GM23338 (cell line): ENCODE measurements at regions not wholly inside any gene's neighbourhood (a gene's known extent, or its start where the extent isn't known, plus 50 kb on each side); places are given as distances from the start of the nearest gene placed in this dataset.

ENCODE experiments used
- ATAC-seq: fragments of 200-7000 bp; cut with Tn5 transposase; 3 replicates; pipeline ENCODE4 v1.9.1; 2020
- DNase-seq: peaks from one replicate; pipeline ENCODE4 v3.0.0-alpha.2; 2015; ENCODE audit warnings: low spot score
- H2AFZ ChIP-seq: fragments of 200-600 bp; sonication (generic); 2 replicates; pipeline ENCODE4 v1.8.0; 2016; ENCODE audit warnings: antibody characterized with exemption, mild to moderate bottlenecking, moderate library complexity
- H3F3A ChIP-seq: fragments of 200-600 bp; sonication (generic); replicated peaks from 2 replicates; pipeline ENCODE4 v1.8.0; 2017; ENCODE audit warnings: antibody characterized with exemption, mixed run types, low read depth
- H3K27ac ChIP-seq: fragments of 200-600 bp; sonication (generic); 2 replicates; pipeline ENCODE4 v1.6.1; 2016; ENCODE audit warnings: low read depth
- H3K27me3 ChIP-seq: fragments of 200-600 bp; sonication (generic); 2 replicates; pipeline ENCODE4 v1.8.0; 2016; ENCODE audit warnings: mild to moderate bottlenecking, mixed run types, moderate library complexity; ENCODE audit not compliant: insufficient read depth
- H3K36me3 ChIP-seq: fragments of 200-600 bp; sonication (generic); 2 replicates; pipeline ENCODE4 v1.8.0; 2016; ENCODE audit warnings: mild to moderate bottlenecking; ENCODE audit not compliant: insufficient read depth
- H3K4me1 ChIP-seq: fragments of 200-600 bp; sonication (generic); 2 replicates; pipeline ENCODE4 v1.8.0; 2016; ENCODE audit warnings: mild to moderate bottlenecking, moderate library complexity; ENCODE audit not compliant: insufficient read depth
- H3K4me2 ChIP-seq: fragments of 200-600 bp; sonication (generic); 2 replicates; pipeline ENCODE4 v1.7.1; 2017; ENCODE audit warnings: mixed run types
- H3K4me3 ChIP-seq: fragments of 200-600 bp; sonication (generic); 2 replicates; pipeline ENCODE4 v1.6.1; 2016; ENCODE audit warnings: mixed run types
- H3K79me2 ChIP-seq: fragments of 200-600 bp; sonication (generic); replicated peaks from 2 replicates; pipeline ENCODE4 v1.8.0; 2017; ENCODE audit warnings: mild to moderate bottlenecking; ENCODE audit not compliant: insufficient read depth
- H3K9me2 ChIP-seq: fragments of 200-600 bp; sonication (generic); 2 replicates; pipeline ENCODE4 v1.8.0; 2017; ENCODE audit not compliant: insufficient read depth
- H4K20me1 ChIP-seq: fragments of 200-600 bp; sonication (generic); replicated peaks from 2 replicates; pipeline ENCODE4 v1.8.0; 2017; ENCODE audit warnings: mild to moderate bottlenecking; ENCODE audit not compliant: insufficient read depth
- H3K27ac Mint-ChIP-seq: 2 replicates; pipeline ENCODE4 v1.8.0; 2020; ENCODE audit warnings: inconsistent platforms, mild to moderate bottlenecking, moderate library complexity, mixed read lengths
- H3K27me3 Mint-ChIP-seq: 3 replicates; pipeline ENCODE4 v1.8.0; 2022; ENCODE audit warnings: low read depth, mild to moderate bottlenecking, moderate library complexity, mixed read lengths, inconsistent platforms; ENCODE audit not compliant: insufficient read depth, poor library complexity
- H3K36me3 Mint-ChIP-seq: 3 replicates; pipeline ENCODE4 v1.8.0; 2021; ENCODE audit warnings: low read depth, mild to moderate bottlenecking, inconsistent platforms, moderate library complexity, mixed read lengths
- H3K4me1 Mint-ChIP-seq: 3 replicates; pipeline ENCODE4 v1.8.0; 2020; ENCODE audit warnings: mild to moderate bottlenecking, inconsistent platforms, mixed read lengths
- H3K4me3 Mint-ChIP-seq: 3 replicates; pipeline ENCODE4 v1.8.0; 2021; ENCODE audit warnings: moderate library complexity, mild to moderate bottlenecking, inconsistent platforms, mixed read lengths
- H3K9me3 Mint-ChIP-seq: 3 replicates; pipeline ENCODE4 v1.8.0; 2020; ENCODE audit warnings: moderate library complexity, mild to moderate bottlenecking, inconsistent platforms, mixed read lengths
- CREB1 ChIP-seq: fragments of 250-450 bp; sonication (Bioruptor Pico); IDR thresholded peaks from 2 replicates; pipeline ENCODE4 v1.5.0; 2020; ENCODE audit warnings: low read depth, mild to moderate bottlenecking, moderate library complexity
- CTCF ChIP-seq, 2 experiments: fragments of 200-600 bp in 1 of 2; sonication (generic) in 1 of 2; conservative IDR thresholded peaks; 2 replicates each; pipeline versions ENCODE4 v1.5.1 to v1.6.1; 2016 to 2017; ENCODE audit warnings: antibody characterized with exemption in 2 of 2, low read depth in 2 of 2, mild to moderate bottlenecking in 2 of 2, moderate library complexity in 1 of 2
- ETS1 ChIP-seq: IDR thresholded peaks from 2 replicates; pipeline ENCODE4 v1.6.1; 2016; ENCODE audit warnings: antibody characterized with exemption
- EZH2 ChIP-seq: fragments of 200-600 bp; sonication (generic); IDR thresholded peaks from one replicate; pipeline ENCODE4 v1.8.0; 2017; ENCODE audit warnings: antibody characterized with exemption, mild to moderate bottlenecking, low read depth; ENCODE audit not compliant: unreplicated experiment
- EZH2phosphoT487 ChIP-seq: fragments of 200-600 bp; sonication (generic); IDR thresholded peaks from one replicate; pipeline ENCODE4 v1.8.1; 2018; ENCODE audit warnings: antibody characterized with exemption; ENCODE audit not compliant: unreplicated experiment
- JUNB ChIP-seq: IDR thresholded peaks from one replicate; pipeline ENCODE4 v1.6.1; 2016; ENCODE audit warnings: antibody characterized with exemption; ENCODE audit not compliant: unreplicated experiment
- NANOG ChIP-seq: IDR thresholded peaks from 2 replicates; pipeline ENCODE4 v1.6.1; 2016; ENCODE audit warnings: antibody characterized with exemption, borderline replicate concordance
- POLR2AphosphoS5 ChIP-seq: IDR thresholded peaks from 2 replicates; pipeline ENCODE4 v1.6.1; 2016; ENCODE audit warnings: antibody characterized with exemption, low read depth
- REST ChIP-seq: IDR thresholded peaks from one replicate; pipeline ENCODE4 v1.6.1; 2018; ENCODE audit warnings: antibody characterized with exemption; ENCODE audit not compliant: unreplicated experiment
- STAT1 ChIP-seq: IDR thresholded peaks from one replicate; pipeline ENCODE4 v1.6.1; 2016; ENCODE audit warnings: antibody characterized with exemption; ENCODE audit not compliant: unreplicated experiment
- ZNF114 ChIP-seq: fragments of 250-450 bp; sonication (Bioruptor Pico); IDR thresholded peaks from 2 replicates; pipeline ENCODE4 v1.5.0; 2020; ENCODE audit warnings: mild to moderate bottlenecking, moderate library complexity
- ZNF331 ChIP-seq: fragments of 250-450 bp; sonication (Bioruptor Pico); IDR thresholded peaks from 2 replicates; pipeline ENCODE4 v1.5.0; 2020; ENCODE audit warnings: low read depth, mild to moderate bottlenecking, moderate library complexity
- ZNF462 ChIP-seq: fragments of 250-450 bp; sonication (Bioruptor Pico); IDR thresholded peaks from 2 replicates; pipeline ENCODE4 v1.5.0; 2020; ENCODE audit warnings: mild to moderate bottlenecking, moderate library complexity

- Mint-ChIP-seq H3K27ac (no peak overlapping the region), H3K9me3 (peaks cover 4% of the 10 kb centered on the region; the same call in 2 of the 3 replicates)
Observed at GRCh38 chr15:29476503-29477080, 207.0 kb upstream of the NSMCE3 start.

More at GRCh38 chr15:29476503-29477080, 207.0 kb upstream of the NSMCE3 start:
- Mint-ChIP-seq H3K36me3 (no peaks in the 10 kb centered on the region; the same call in 2 of the 3 replicates), H3K4me3 (no peak overlapping the region), H3K4me1 (peaks cover 19% of the 10 kb centered on the region), H3K27me3 (peaks cover 9% of the 10 kb centered on the region)
- H3K4me3 ChIP-seq: no peak overlapping the region
- H3K79me2 ChIP-seq: no peaks in the 10 kb centered on the region
- H3K9me2 ChIP-seq: no peaks in the 10 kb centered on the region
- no peak for TF ChIP-seq POLR2AphosphoS5
- TF ChIP-seq EZH2phosphoT487: no peak
- no peak for TF ChIP-seq NANOG
- TF ChIP-seq ZNF462 (CRISPR knock-in tag): no peak
- no peak for TF ChIP-seq CTCF (conservative IDR thresholded peaks at IDR 0.05; ENCODE audit: low read depth in 2 of 2)
- no peak for TF ChIP-seq REST
- TF ChIP-seq ZNF331 (CRISPR knock-in tag): no peak
- TF ChIP-seq JUNB: no peak
- TF ChIP-seq ETS1: no peak
- no peak for TF ChIP-seq CREB1
- TF ChIP-seq STAT1: no peak
- no peak for TF ChIP-seq EZH2
- no peak for TF ChIP-seq ZNF114 (CRISPR knock-in tag)
- no peaks in the 10 kb centered on the region for H3K27me3 ChIP-seq
- H3K4me1 ChIP-seq: peaks cover 13% of the 10 kb centered on the region
- H3K27ac ChIP-seq: no peak overlapping the region
- ATAC-seq (no peak), DNase-seq (no peak)
- no peaks in the 10 kb centered on the region for H4K20me1 ChIP-seq
- H3F3A ChIP-seq: no peaks in the 10 kb centered on the region
- H3K36me3 ChIP-seq: no peaks in the 10 kb centered on the region
- no peak overlapping the region for H3K4me2 ChIP-seq
- H2AFZ ChIP-seq: no peak overlapping the region
